ENCODE measurements at regions not wholly inside any gene's neighbourhood (a gene's known extent, or its start where the extent isn't known, plus 50 kb on each side); places are given as distances from the start of the nearest gene placed in this dataset.

- ChIA-PET POLR2A (ENCODE audit: low non-redundant PET) (no interaction called here), CTCF (no interaction called here)
These were observed 111.3 kb upstream of the LHX1 start for GRCh38 chr17:36825951-36826350.

DNA sequence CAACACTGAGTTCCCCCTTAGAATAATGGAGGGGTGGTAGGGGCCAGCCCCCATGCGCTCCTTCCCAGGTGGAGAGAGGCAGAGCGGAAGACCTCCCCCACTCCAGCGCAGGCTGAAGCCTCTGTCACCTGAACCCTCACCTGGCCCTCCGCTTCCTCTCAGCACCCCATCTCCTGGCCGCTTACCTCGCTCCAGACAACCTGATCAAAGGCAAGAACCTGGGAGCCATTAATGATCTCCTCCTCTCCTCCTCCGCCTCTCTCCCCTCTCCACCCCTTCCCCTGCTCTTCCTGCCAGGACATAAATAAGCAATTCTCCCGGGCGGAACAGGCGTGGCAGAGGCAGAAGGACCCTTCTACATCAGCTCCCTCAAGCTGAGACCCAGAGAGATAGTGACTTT lies 110.2 kb upstream of the LHX1 start:
- TF ChIP-seq, protein P1, sequence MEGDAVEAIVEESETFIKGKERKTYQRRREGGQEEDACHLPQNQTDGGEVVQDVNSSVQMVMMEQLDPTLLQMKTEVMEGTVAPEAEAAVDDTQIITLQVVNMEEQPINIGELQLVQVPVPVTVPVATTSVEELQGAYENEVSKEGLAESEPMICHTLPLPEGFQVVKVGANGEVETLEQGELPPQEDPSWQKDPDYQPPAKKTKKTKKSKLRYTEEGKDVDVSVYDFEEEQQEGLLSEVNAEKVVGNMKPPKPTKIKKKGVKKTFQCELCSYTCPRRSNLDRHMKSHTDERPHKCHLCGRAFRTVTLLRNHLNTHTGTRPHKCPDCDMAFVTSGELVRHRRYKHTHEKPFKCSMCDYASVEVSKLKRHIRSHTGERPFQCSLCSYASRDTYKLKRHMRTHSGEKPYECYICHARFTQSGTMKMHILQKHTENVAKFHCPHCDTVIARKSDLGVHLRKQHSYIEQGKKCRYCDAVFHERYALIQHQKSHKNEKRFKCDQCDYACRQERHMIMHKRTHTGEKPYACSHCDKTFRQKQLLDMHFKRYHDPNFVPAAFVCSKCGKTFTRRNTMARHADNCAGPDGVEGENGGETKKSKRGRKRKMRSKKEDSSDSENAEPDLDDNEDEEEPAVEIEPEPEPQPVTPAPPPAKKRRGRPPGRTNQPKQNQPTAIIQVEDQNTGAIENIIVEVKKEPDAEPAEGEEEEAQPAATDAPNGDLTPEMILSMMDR (conservative IDR thresholded peaks at IDR 0.05; ENCODE audit: low read depth): no peak
- no peak for DNase-seq (ENCODE audit: low spot score)
- ChIA-PET POLR2A (ENCODE audit: low non-redundant PET) (no interaction called here), CTCF (no interaction called here)
- H3K27ac ChIP-seq: no peak overlapping the region

More at GRCh38 chr17:36825951-36826350, 111.3 kb upstream of the LHX1 start:
- TF ChIP-seq, protein P1 (conservative IDR thresholded peaks at IDR 0.05; ENCODE audit: low read depth): no peak
- H3K27ac ChIP-seq: no peak overlapping the region
- DNase-seq (ENCODE audit: low spot score): no peak

DNA sequence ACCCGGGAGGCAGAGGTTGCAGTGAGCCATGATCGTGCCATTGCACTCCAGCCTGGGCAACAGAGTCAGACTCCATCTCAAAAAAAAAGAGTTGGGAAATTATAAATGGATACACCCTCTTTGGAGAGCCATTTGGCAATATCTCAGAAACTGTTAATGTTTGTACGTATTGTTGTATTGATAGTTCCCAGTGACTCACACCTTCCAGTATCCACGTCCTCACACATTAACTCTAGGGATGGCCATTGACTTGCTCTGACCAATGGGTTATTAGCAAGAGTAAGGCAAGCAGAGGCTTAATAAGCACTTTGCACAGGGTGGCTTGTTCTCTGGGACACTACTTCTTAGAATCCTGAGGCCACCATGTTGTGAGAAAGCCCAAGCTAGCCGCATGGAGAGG lies 107.6 kb upstream of the LHX1 start:
- ChIA-PET CTCF (no interaction called here), POLR2A (ENCODE audit: low non-redundant PET) (no interaction called here)
- no peak for DNase-seq (ENCODE audit: low spot score)
- TF ChIP-seq, protein P1 (conservative IDR thresholded peaks at IDR 0.05; ENCODE audit: low read depth): no peak
- H3K27ac ChIP-seq: no peak overlapping the region

- POLR2A ChIA-PET (ENCODE audit: low non-redundant PET): no interaction called here
- DNase-seq (ENCODE audit: low spot score): no peak
- no peak overlapping the region for H3K27ac ChIP-seq
- TF ChIP-seq, protein P1 (conservative IDR thresholded peaks at IDR 0.05; ENCODE audit: low read depth): no peak
- CTCF ChIA-PET: no interaction called here
These were observed 104.0 kb upstream of the LHX1 start for GRCh38 chr17:36833279-36833678.

DNA sequence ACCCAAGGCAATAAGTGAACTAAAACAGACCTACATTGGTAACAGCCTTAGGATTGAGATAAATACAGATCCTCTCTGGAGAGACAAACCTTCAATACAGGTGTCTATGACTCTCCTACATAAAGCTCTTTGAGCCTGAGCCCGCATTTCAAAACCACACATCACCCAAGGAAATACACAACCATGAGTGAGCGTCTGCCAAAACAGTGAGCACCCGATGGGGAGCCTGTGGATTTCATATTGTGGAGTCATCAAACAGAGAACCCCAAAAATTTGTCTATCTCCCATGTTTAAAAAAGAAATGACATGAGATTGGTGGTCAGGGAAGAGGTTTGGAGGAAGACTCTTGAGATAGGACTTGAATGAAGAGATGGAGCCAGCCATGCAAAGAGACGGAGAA lies 102.2 kb upstream of the LHX1 start:
- CTCF ChIA-PET: no interaction called here
- POLR2A ChIA-PET (ENCODE audit: low non-redundant PET): interaction anchor here (0.7 kb wide), 1 partner anchor 9 kb away, joined by 3 read pairs; no protein-coding TSS in a partner anchor
- H3K27ac ChIP-seq: no peak overlapping the region
- DNase-seq (ENCODE audit: low spot score): no peak
- TF ChIP-seq, protein P1 (conservative IDR thresholded peaks at IDR 0.05; ENCODE audit: low read depth): no peak

DNA sequence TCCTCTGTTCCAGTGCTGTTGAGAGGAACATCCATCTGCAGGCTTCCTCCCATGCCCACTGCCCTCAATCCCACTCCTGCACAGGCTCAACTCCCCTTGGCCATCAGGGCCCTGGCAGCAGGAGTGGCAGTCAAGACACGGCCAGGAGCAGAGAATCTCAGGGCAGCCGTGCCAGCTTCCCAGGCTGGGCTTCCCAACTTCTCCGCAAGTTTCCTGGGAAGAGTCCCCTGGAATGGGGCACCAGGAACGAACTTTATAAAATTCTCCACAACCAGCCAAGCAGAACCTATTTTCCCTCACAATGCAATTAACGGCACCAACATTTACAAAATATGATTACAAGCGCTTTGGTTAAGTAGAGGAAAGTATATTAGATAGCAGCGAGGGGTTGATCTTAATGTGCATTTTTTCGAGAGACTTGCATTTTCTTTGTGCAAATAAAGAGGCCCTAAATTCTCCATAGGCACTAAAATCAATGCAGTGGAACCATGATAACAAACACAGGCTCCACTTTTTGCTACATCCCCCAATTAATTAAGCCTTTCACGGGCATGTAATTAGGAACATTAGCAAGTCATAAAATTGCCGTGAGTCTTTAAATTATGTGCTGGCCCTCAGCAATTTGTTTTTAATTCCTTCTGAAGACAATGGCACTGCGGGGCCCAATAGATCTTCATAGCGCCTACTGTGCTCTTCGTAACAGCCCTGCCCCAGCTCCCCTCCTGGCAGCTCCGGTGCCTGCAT lies 99.9 kb upstream of the LHX1 start:
- CTCF ChIA-PET: interaction anchor here (0.6 kb wide), 2 partner anchors 95 to 208 kb away, joined by 3 read pairs; no protein-coding TSS in a partner anchor
- POLR2A ChIA-PET (ENCODE audit: low non-redundant PET): no interaction called here
- TF ChIP-seq, protein P1 (conservative IDR thresholded peaks at IDR 0.05; ENCODE audit: low read depth): no peak
- no peak overlapping the region for H3K27ac ChIP-seq
- DNase-seq (ENCODE audit: low spot score): no peak

Measured in RWPE1 (cell line).